IMR-90 (cell line): ENCODE measurements at regions not wholly inside any gene's neighbourhood (a gene's known extent, or its start where the extent isn't known, plus 50 kb on each side); places are given as distances from the start of the nearest gene placed in this dataset.

Experiments used
- ATAC-seq: fragments of 200-7000 bp; cut with Tn5 transposase; 2 replicates; pipeline ENCODE4 v1.9.1; 2020; ENCODE audit warnings: low read depth, mild to moderate bottlenecking, moderate library complexity
- BruUV-seq: library from RNA; stranded (reverse); fragments of 400-500 nt; replicated peaks from 2 replicates; lab custom pipeline; 2021; lab: Mats Ljungman, UMichigan
- CTCF ChIA-PET: fragments of 300-600 bp; formaldehyde crosslinking; extraction: SDS; loops from one replicate; lab custom pipeline; 2021; ENCODE audit warnings: antibody characterized with exemption; lab: Yijun Ruan, JAX
- POLR2A ChIA-PET: fragments of 300-600 bp; sonication (Branson Sonifier 250); formaldehyde crosslinking; loops from one replicate; lab custom pipeline; 2022; ENCODE audit warnings: antibody characterized with exemption; ENCODE audit not compliant: unreplicated experiment; lab: Charles Lee
- DNase-seq: peaks from one replicate; pipeline ENCODE4 v3.0.0; 2013
- H2AFZ ChIP-seq: replicated peaks from 2 replicates; pipeline ENCODE3; 2013; ENCODE audit warnings: low read length, mild to moderate bottlenecking; ENCODE audit not compliant: poor library complexity
- H2AK5ac ChIP-seq: 2 replicates; pipeline ENCODE4 v1.6.1; 2013; ENCODE audit warnings: low read depth, low read length, inconsistent platforms
- H2AK9ac ChIP-seq: replicated peaks from 2 replicates; pipeline ENCODE3; 2013; ENCODE audit warnings: mild to moderate bottlenecking, low read depth, low read length, moderate library complexity; ENCODE audit not compliant: poor library complexity
- H2BK120ac ChIP-seq: 2 replicates; pipeline ENCODE4 v1.6.1; 2013; ENCODE audit warnings: low read depth, low read length, inconsistent platforms
- H2BK15ac ChIP-seq: 3 replicates; pipeline ENCODE4 v1.6.1; 2013; ENCODE audit warnings: low read depth, low read length, inconsistent platforms
- H2BK20ac ChIP-seq: 2 replicates; pipeline ENCODE4 v1.6.1; 2013; ENCODE audit warnings: low read depth, mild to moderate bottlenecking, inconsistent platforms, low read length, moderate library complexity
- H2BK5ac ChIP-seq: 2 replicates; pipeline ENCODE4 v1.6.1; 2013; ENCODE audit warnings: mild to moderate bottlenecking, low read depth, low read length, inconsistent platforms; ENCODE audit not compliant: poor library complexity, severe bottlenecking
- H3K14ac ChIP-seq: replicated peaks from 2 replicates; pipeline ENCODE4 v1.6.1; 2013; ENCODE audit warnings: low read depth, low read length, inconsistent platforms
- H3K18ac ChIP-seq: 2 replicates; pipeline ENCODE4 v1.6.1; 2013; ENCODE audit warnings: low read depth, low read length, control low read depth
- H3K23ac ChIP-seq: 2 replicates; pipeline ENCODE4 v1.6.1; 2013; ENCODE audit warnings: low read depth, low read length, inconsistent platforms
- H3K27ac ChIP-seq: 2 replicates; pipeline ENCODE4 v1.5.1; 2013; ENCODE audit warnings: mild to moderate bottlenecking, control low read depth, low read length; ENCODE audit not compliant: insufficient read depth
- H3K27me3 ChIP-seq: 2 replicates; pipeline ENCODE4 v1.6.1; 2013; ENCODE audit warnings: low read length; ENCODE audit not compliant: control insufficient read depth, insufficient read depth
- H3K36me3 ChIP-seq: 2 replicates; pipeline ENCODE4 v1.6.1; 2013; ENCODE audit warnings: low read length, mixed read lengths; ENCODE audit not compliant: control insufficient read depth, insufficient read depth
- H3K4ac ChIP-seq: 2 replicates; pipeline ENCODE4 v1.6.1; 2013; ENCODE audit warnings: low read depth, low read length, inconsistent platforms
- H3K4me1 ChIP-seq: 2 replicates; pipeline ENCODE4 v1.6.1; 2013; ENCODE audit warnings: low read length, mixed read lengths; ENCODE audit not compliant: control insufficient read depth, insufficient read depth
- H3K4me2 ChIP-seq: 2 replicates; pipeline ENCODE4 v1.6.1; 2013; ENCODE audit warnings: low read depth, mild to moderate bottlenecking, control low read depth, low read length, moderate library complexity
- H3K4me3 ChIP-seq: 2 replicates; pipeline ENCODE4 v1.5.1; 2013; ENCODE audit warnings: low read depth, mild to moderate bottlenecking, control low read depth, low read length, moderate library complexity; ENCODE audit not compliant: insufficient read depth
- H3K56ac ChIP-seq: 2 replicates; pipeline ENCODE4 v1.6.1; 2013; ENCODE audit warnings: low read length, inconsistent platforms; ENCODE audit not compliant: insufficient read depth; ENCODE audit errors: extremely low read depth
- H3K79me1 ChIP-seq, 2 experiments: 2 replicates each; pipeline ENCODE4 v1.6.1; 2013; ENCODE audit warnings: low read length in 2 of 2, inconsistent platforms in 1 of 2, low read depth in 1 of 2
- H3K9ac ChIP-seq: 2 replicates; pipeline ENCODE4 v1.6.1; 2013; ENCODE audit warnings: low read depth, low read length, control low read depth
- H3K9me1 ChIP-seq: 2 replicates; pipeline ENCODE4 v1.6.1; 2013; ENCODE audit warnings: low read length, inconsistent platforms; ENCODE audit not compliant: insufficient read depth
- H3K9me3 ChIP-seq: 2 replicates; pipeline ENCODE4 v1.6.1; 2013; ENCODE audit warnings: low read length; ENCODE audit not compliant: control insufficient read depth, insufficient read depth
- H4K20me1 ChIP-seq: 2 replicates; pipeline ENCODE4 v1.6.1; 2013; ENCODE audit warnings: low read length, inconsistent platforms; ENCODE audit not compliant: insufficient read depth
- H4K5ac ChIP-seq: 2 replicates; pipeline ENCODE4 v1.6.1; 2013; ENCODE audit warnings: mild to moderate bottlenecking, low read depth, low read length, control low read depth
- H4K8ac ChIP-seq, 2 experiments: 2 replicates each; pipeline ENCODE4 v1.6.1; 2013; ENCODE audit warnings: low read depth in 2 of 2, low read length in 2 of 2, control low read depth in 1 of 2, inconsistent platforms in 1 of 2
- H4K91ac ChIP-seq: 2 replicates; pipeline ENCODE4 v1.6.1; 2013; ENCODE audit warnings: low read depth, low read length, inconsistent platforms; ENCODE audit not compliant: insufficient read depth
- BHLHE40 ChIP-seq: fragments of 150-350 bp; IDR thresholded peaks from 2 replicates; pipeline ENCODE4 v1.6.1; 2016; ENCODE audit warnings: mild to moderate bottlenecking, low read depth, low read length
- CEBPB ChIP-seq: IDR thresholded peaks from 2 replicates; pipeline ENCODE4 v1.6.1; 2012; ENCODE audit warnings: low read depth, low read length, improper control_type of control experiment
- CHD1 ChIP-seq: IDR thresholded peaks from 2 replicates; pipeline ENCODE4 v1.6.1; 2012; ENCODE audit warnings: low read depth, low read length, improper control_type of control experiment
- FOS ChIP-seq: fragments of 150-350 bp; IDR thresholded peaks from 2 replicates; pipeline ENCODE4 v1.6.1; 2016; ENCODE audit warnings: low read depth, low read length
- MAFK ChIP-seq: IDR thresholded peaks from 2 replicates; pipeline ENCODE4 v1.6.1; 2012; ENCODE audit warnings: low read depth, low read length, improper control_type of control experiment
- MAZ ChIP-seq: IDR thresholded peaks from 2 replicates; pipeline ENCODE4 v1.6.1; 2012; ENCODE audit warnings: low read depth, mild to moderate bottlenecking, low read length, improper control_type of control experiment, moderate library complexity, borderline replicate concordance
- MXI1 ChIP-seq: IDR thresholded peaks from 2 replicates; pipeline ENCODE4 v1.6.1; 2012; ENCODE audit warnings: low read depth, mild to moderate bottlenecking, low read length, moderate library complexity, borderline replicate concordance
- NFE2L2 ChIP-seq: fragments of 150-350 bp; IDR thresholded peaks from 2 replicates; pipeline ENCODE4 v1.6.1; 2016; ENCODE audit warnings: low read depth, mild to moderate bottlenecking, low read length
- POLR2A ChIP-seq: IDR thresholded peaks from 2 replicates; pipeline ENCODE4 v1.6.1; 2012; ENCODE audit warnings: mild to moderate bottlenecking, low read depth, low read length
- RAD21 ChIP-seq: IDR thresholded peaks from 2 replicates; pipeline ENCODE4 v1.6.1; 2012; ENCODE audit warnings: low read length, improper control_type of control experiment
- RCOR1 ChIP-seq: IDR thresholded peaks from 2 replicates; pipeline ENCODE4 v1.6.1; 2012; ENCODE audit warnings: mild to moderate bottlenecking, low read length, improper control_type of control experiment; ENCODE audit not compliant: insufficient replicate concordance
- RFX5 ChIP-seq: IDR thresholded peaks from 2 replicates; pipeline ENCODE4 v1.8.0; 2012; ENCODE audit warnings: low read depth, mild to moderate bottlenecking, low read length, moderate library complexity
- SMC3 ChIP-seq: fragments of 150-350 bp; IDR thresholded peaks from 2 replicates; pipeline ENCODE4 v1.6.1; 2016; ENCODE audit warnings: low read depth, mild to moderate bottlenecking, antibody characterized with exemption, low read length, moderate library complexity
- WGBS, 2 experiments: methylation state at CpG; one replicate each; pipeline versions ENCODE4 v1.1.5 to v1.1.7; 2013; ENCODE audit warnings: missing lambda C conversion rate in 2 of 2; ENCODE audit not compliant: insufficient read length in 1 of 2; ENCODE audit errors: extremely low coverage in 2 of 2; 5-methylcytosine and 5-hydroxymethylcytosine counted together
- dilution Hi-C: fragments of 300-500 bp; cut with HindIII; formaldehyde crosslinking; loops from one replicate; pipeline ENCODE4 v1.14.3; 2018; ENCODE audit warnings: low sequenced_read_pairs; ENCODE audit not compliant: unreplicated experiment
- in situ Hi-C: fragments of 300-500 bp; cut with MboI; formaldehyde crosslinking; loops from 3 replicates; pipeline ENCODE4 v1.14.3; 2019; ENCODE audit warnings: low sequenced_read_pairs, inconsistent platforms, mixed read lengths
- intact Hi-C: fragments of 100-400 bp; cut with micrococcal nuclease; formaldehyde crosslinking; loops from 2 replicates; pipeline ENCODE4 v1.10.0; 2022
- TF ChIP-seq, protein P1 (sequence below): fragments of 150-350 bp; IDR thresholded peaks from 2 replicates; pipeline ENCODE4 v1.6.1; 2016; ENCODE audit warnings: low read depth, mild to moderate bottlenecking, low read length, moderate library complexity, borderline replicate concordance
- TF ChIP-seq, protein P2 (sequence below): fragments of 150-350 bp; IDR thresholded peaks from 2 replicates; pipeline ENCODE4 v1.6.1; 2017; ENCODE audit warnings: mild to moderate bottlenecking, antibody characterized with exemption, low read length, low read depth
- TF ChIP-seq, protein P3 (sequence below): conservative IDR thresholded peaks from 2 replicates; pipeline ENCODE4 v1.5.1; 2012; ENCODE audit warnings: mild to moderate bottlenecking, low read depth, low read length, improper control_type of control experiment

DNA sequence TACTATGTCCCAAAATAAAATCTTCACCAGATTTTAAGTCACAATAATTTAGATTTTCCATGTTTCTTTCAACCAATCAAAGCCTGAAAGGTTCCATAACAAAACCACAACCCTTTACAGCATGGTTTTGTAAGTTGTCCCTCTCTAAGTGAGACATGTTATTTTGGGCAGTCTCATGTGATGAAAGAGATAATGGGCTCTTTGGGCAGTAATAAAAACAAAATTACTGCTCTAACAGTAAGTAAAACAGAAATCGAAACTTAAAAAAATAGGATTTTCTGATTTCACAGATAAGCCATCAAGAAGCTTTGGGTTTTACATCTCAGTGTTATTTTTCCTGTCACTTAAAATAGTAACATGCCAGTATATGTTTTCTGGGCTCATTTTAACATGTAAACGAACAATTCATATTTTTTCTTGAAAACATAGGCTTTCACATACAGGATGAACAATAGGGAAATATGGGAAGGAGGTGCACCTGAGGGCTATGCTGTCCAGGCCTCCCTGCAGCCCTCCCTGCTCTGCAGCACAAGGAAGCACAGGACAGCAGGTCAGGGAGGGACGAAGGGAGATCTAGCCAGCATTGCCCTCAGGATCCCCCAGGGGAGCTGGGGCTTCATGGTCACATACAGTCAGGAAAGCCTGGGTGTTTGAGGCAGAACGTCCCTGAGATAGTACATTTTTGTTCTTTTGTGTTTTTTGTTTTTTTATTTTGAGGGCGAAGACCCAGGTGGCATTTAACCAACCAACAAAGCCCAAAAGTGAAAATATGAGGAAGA, 157.4 kb downstream of the SHOX2 start:
- Histone ChIP-seq H2BK20ac (no peak overlapping the region), H3K56ac (no peak overlapping the region), H3K9me3 (no peaks in the 10 kb centered on the region), H3K4me2 (no peak overlapping the region), H2AFZ (no peak overlapping the region), H2BK15ac (no peak overlapping the region), H2AK5ac (no peak overlapping the region), H2BK120ac (no peak overlapping the region), H3K14ac (no peak overlapping the region), H3K9me1 (no peaks in the 10 kb centered on the region), H3K27me3 (no peaks in the 10 kb centered on the region), H3K4me3 (no peak overlapping the region), H3K79me1 (no peaks in the 10 kb centered on the region), H4K20me1 (no peaks in the 10 kb centered on the region), H3K9ac (no peak overlapping the region), H4K8ac (no peak overlapping the region), H4K91ac (no peak overlapping the region), H3K23ac (no peak overlapping the region), H2AK9ac (no peak overlapping the region), H4K5ac (no peak overlapping the region), H2BK5ac (no peak overlapping the region), H3K4ac (no peak overlapping the region), H3K4me1 (no peaks in the 10 kb centered on the region), H3K27ac (no peak overlapping the region), H3K18ac (no peak overlapping the region), H3K36me3 (no peaks in the 10 kb centered on the region)
- no peak for DNase-seq
- intact Hi-C loops (no loop called here), dilution Hi-C loops (no loop called here), in situ Hi-C loops (no loop called here)
- ChIA-PET CTCF (interaction anchor here (1.4 kb wide), 1 partner anchor 7 kb away, joined by 3 read pairs; no protein-coding TSS in a partner anchor), POLR2A (no interaction called here)
- ATAC-seq = no peak
- no TSS peak for BruUV-seq
- WGBS, 2 experiments = no CpG with 5 or more reads among the region's 5 CpGs
- TF ChIP-seq, protein P1, sequence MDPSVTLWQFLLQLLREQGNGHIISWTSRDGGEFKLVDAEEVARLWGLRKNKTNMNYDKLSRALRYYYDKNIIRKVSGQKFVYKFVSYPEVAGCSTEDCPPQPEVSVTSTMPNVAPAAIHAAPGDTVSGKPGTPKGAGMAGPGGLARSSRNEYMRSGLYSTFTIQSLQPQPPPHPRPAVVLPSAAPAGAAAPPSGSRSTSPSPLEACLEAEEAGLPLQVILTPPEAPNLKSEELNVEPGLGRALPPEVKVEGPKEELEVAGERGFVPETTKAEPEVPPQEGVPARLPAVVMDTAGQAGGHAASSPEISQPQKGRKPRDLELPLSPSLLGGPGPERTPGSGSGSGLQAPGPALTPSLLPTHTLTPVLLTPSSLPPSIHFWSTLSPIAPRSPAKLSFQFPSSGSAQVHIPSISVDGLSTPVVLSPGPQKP = no peak
- no peak for TF ChIP-seq RFX5
- no peak for TF ChIP-seq MXI1
- TF ChIP-seq SMC3 = no peak
- no peak for TF ChIP-seq BHLHE40
- TF ChIP-seq FOS = no peak
- TF ChIP-seq, protein P2, sequence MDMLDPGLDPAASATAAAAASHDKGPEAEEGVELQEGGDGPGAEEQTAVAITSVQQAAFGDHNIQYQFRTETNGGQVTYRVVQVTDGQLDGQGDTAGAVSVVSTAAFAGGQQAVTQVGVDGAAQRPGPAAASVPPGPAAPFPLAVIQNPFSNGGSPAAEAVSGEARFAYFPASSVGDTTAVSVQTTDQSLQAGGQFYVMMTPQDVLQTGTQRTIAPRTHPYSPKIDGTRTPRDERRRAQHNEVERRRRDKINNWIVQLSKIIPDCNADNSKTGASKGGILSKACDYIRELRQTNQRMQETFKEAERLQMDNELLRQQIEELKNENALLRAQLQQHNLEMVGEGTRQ = no peak
- no peak for TF ChIP-seq CHD1
- TF ChIP-seq MAFK = no peak
- TF ChIP-seq NFE2L2 = no peak
- TF ChIP-seq RCOR1 = no peak
- no peak for TF ChIP-seq MAZ
- TF ChIP-seq, protein P3, sequence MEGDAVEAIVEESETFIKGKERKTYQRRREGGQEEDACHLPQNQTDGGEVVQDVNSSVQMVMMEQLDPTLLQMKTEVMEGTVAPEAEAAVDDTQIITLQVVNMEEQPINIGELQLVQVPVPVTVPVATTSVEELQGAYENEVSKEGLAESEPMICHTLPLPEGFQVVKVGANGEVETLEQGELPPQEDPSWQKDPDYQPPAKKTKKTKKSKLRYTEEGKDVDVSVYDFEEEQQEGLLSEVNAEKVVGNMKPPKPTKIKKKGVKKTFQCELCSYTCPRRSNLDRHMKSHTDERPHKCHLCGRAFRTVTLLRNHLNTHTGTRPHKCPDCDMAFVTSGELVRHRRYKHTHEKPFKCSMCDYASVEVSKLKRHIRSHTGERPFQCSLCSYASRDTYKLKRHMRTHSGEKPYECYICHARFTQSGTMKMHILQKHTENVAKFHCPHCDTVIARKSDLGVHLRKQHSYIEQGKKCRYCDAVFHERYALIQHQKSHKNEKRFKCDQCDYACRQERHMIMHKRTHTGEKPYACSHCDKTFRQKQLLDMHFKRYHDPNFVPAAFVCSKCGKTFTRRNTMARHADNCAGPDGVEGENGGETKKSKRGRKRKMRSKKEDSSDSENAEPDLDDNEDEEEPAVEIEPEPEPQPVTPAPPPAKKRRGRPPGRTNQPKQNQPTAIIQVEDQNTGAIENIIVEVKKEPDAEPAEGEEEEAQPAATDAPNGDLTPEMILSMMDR = no peak
- TF ChIP-seq POLR2A = no peak
- no peak for TF ChIP-seq RAD21
- no peak for TF ChIP-seq CEBPB
